Transverse colon (tissue), 4 donors: ENCODE measurements at regions not wholly inside any gene's neighbourhood (a gene's known extent, or its start where the extent isn't known, plus 50 kb on each side); places are given as distances from the start of the nearest gene placed in this dataset.

Source experiments
- DNase-seq: peaks from one replicate; pipeline ENCODE4 v3.0.0-alpha.2; 2019
- H3K27ac ChIP-seq, 4 donors: fragments of 200-600 bp; sonication (generic); 2 replicates each; pipeline ENCODE4 v1.5.1; 2016 to 2018; ENCODE audit warnings: inconsistent platforms in 4 of 4
- H3K27me3 ChIP-seq: fragments of 200-600 bp; sonication (generic); 2 replicates; pipeline ENCODE4 v1.5.1; 2017; ENCODE audit warnings: inconsistent platforms
- H3K36me3 ChIP-seq, 4 donors: fragments of 200-600 bp; sonication (generic); 2 replicates each; pipeline ENCODE4 v1.5.1; 2017 to 2019; ENCODE audit warnings: inconsistent platforms in 4 of 4
- H3K4me1 ChIP-seq, 4 donors: fragments of 200-600 bp; sonication (generic); 2 replicates each; pipeline ENCODE4 v1.5.1; 2017 to 2020; ENCODE audit warnings: inconsistent platforms in 4 of 4
- H3K4me3 ChIP-seq, 4 donors: fragments of 200-600 bp; sonication (generic); 1 replicate in 1 of 4; 2 replicates in 3 of 4; pipeline versions ENCODE4 v1.5.1 to v1.6.1; 2017 to 2019; ENCODE audit warnings: inconsistent platforms in 4 of 4
- H3K9me3 ChIP-seq, 2 donors: fragments of 200-600 bp; sonication (generic); 2 replicates each; pipeline ENCODE4 v1.5.1; 2017 to 2019; ENCODE audit warnings: inconsistent platforms in 2 of 2
- EP300 ChIP-seq: sonication (generic); formaldehyde crosslinking; IDR thresholded peaks from one replicate; pipeline ENCODE4 v1.6.1; 2017; ENCODE audit warnings: antibody characterized with exemption, low read depth
- POLR2A ChIP-seq: fragments of 450-650 bp; IDR thresholded peaks from one replicate; pipeline ENCODE4 v1.6.1; 2016; ENCODE audit warnings: antibody characterized with exemption, mild to moderate bottlenecking, moderate library complexity
- POLR2AphosphoS5 ChIP-seq, 3 donors: sonication (generic); formaldehyde crosslinking; IDR thresholded peaks; one replicate each; pipeline ENCODE4 v1.6.1; 2016; ENCODE audit warnings: antibody characterized with exemption in 3 of 3
- WGBS, 2 donors: methylation state at CpG; one replicate each; pipeline ENCODE4 v1.1.5; 2018; ENCODE audit warnings: low coverage in 1 of 2; 5-methylcytosine and 5-hydroxymethylcytosine counted together
- in situ Hi-C, 4 donors: fragments of 200-750 bp; cut with MboI; loops; one replicate each; pipeline versions ENCODE4 v1.15.0 to v1.15.1; 2017; ENCODE audit warnings: low sequenced_read_pairs in 3 of 4, low pct_ligation_motif_present in 1 of 4, low pct_unique_long_range_greater_than_20kb in 1 of 4
- intact Hi-C: fragments of 100-400 bp; cut with DNase I; formaldehyde crosslinking; loops from one replicate; pipeline ENCODE4 v1.15.1; 2023; ENCODE audit warnings: low total_unique reads
- TF ChIP-seq, protein P1 (sequence below), 5 experiments: fragments of 200-600 bp in 3 of 5; fragments of 450-650 bp in 2 of 5; sonication (generic) in 3 of 5; IDR thresholded peaks; 1 replicate in 2 of 5; 2 replicates in 3 of 5; pipeline ENCODE4 v1.5.1; 2016 to 2017; ENCODE audit warnings: antibody characterized with exemption in 5 of 5, inconsistent platforms in 3 of 5, mild to moderate bottlenecking in 2 of 5, moderate library complexity in 1 of 5

DNA sequence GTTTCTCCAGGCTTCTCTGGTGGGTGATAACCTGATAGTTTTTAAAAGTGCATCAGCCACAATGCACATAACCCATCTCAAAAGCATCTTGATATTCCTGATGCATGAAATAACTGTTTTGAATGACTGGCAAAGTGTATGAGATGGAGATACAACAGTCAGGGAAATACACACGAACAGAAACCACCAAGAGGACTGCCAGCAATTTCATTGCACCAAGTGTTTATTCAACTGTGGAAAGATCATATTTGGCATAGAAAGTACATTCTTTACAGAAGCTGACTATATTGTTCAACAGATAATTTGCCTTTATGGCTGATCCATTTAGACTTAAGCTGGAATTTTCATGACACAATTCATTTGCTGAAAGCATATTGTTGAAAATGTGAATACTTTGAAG, 139.5 kb downstream of the SLIT2 start:
- Histone ChIP-seq H3K27ac (no peak overlapping the region), H3K9me3 (no peaks in the 10 kb centered on the region), H3K36me3 (no peaks in the 10 kb centered on the region), H3K27me3 (no peaks in the 10 kb centered on the region), H3K4me1 (no peaks in the 10 kb centered on the region), H3K4me3 (no peak overlapping the region)
- no peak for TF ChIP-seq EP300
- TF ChIP-seq POLR2A = no peak
- no peak for TF ChIP-seq POLR2AphosphoS5 (IDR thresholded peaks at IDR 0.05)
- TF ChIP-seq, protein P1, sequence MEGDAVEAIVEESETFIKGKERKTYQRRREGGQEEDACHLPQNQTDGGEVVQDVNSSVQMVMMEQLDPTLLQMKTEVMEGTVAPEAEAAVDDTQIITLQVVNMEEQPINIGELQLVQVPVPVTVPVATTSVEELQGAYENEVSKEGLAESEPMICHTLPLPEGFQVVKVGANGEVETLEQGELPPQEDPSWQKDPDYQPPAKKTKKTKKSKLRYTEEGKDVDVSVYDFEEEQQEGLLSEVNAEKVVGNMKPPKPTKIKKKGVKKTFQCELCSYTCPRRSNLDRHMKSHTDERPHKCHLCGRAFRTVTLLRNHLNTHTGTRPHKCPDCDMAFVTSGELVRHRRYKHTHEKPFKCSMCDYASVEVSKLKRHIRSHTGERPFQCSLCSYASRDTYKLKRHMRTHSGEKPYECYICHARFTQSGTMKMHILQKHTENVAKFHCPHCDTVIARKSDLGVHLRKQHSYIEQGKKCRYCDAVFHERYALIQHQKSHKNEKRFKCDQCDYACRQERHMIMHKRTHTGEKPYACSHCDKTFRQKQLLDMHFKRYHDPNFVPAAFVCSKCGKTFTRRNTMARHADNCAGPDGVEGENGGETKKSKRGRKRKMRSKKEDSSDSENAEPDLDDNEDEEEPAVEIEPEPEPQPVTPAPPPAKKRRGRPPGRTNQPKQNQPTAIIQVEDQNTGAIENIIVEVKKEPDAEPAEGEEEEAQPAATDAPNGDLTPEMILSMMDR (IDR thresholded peaks at IDR 0.05) = no peak
- 8 to 11% methylated on average over 1 of the region's 1 CpG for WGBS, 2 donors
- DNase-seq = no peak
- in situ Hi-C loops = no loop called here
- intact Hi-C loops = no loop called here

DNA sequence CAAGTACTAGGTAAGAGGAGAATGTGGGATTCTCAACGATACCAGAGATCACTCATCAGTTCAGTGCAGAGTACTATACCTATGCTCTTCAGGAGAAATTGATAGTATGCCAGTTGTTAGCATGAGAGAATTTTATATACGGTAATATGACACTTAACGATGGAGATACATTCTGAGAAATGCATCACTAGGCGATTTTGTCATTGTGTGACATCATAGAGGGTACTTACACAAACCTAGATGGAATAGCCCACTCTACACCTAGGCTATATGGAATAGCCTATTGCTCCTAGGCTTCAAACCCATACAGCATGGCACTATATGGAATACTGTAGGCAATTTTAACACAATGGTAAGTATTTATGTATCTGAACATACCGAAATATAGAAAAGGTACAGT, 140.2 kb downstream of the SLIT2 start:
- in situ Hi-C loops = no loop called here
- Histone ChIP-seq H3K36me3 (no peaks in the 10 kb centered on the region), H3K27me3 (no peaks in the 10 kb centered on the region), H3K27ac (no peak overlapping the region), H3K9me3 (no peaks in the 10 kb centered on the region), H3K4me1 (no peaks in the 10 kb centered on the region), H3K4me3 (no peak overlapping the region)
- intact Hi-C loops = no loop called here
- TF ChIP-seq, protein P1 (IDR thresholded peaks at IDR 0.05) = no peak
- TF ChIP-seq EP300 (no peak), POLR2AphosphoS5 (IDR thresholded peaks at IDR 0.05) (no peak), POLR2A (no peak)
- 86 to 90% methylated on average over 5 of the region's 5 CpGs for WGBS, 2 donors
- DNase-seq = no peak

DNA sequence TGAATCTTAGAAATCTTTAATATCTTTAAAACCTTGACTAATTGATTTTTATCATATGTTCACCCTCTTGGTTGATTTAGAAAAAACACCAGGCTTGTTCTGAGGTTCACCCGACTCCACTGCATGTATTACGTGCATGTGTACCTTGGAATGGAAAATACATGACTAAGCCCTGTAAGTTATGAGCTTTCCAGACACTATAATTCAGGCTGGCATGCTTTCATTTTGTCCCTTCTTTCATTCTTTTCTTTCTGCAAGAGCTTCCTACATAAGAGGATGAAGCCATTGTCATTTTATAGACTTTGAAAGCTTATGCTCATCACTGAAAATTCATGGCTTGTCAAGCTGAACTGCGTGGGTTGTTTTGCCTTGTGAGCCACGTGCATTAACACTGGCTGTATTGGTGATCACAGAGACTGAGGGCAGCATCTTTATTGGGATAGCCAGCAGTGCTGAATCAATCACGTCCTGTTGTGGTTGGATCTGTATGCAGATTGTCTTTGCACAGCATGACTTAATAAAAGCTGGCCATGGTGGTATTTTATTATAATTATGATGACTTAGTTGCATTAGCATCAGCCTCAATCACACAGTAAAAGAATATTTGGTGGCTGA, 141.9 kb downstream of the SLIT2 start:
- intact Hi-C loops = no loop called here
- DNase-seq = no peak
- Histone ChIP-seq H3K4me1 (no peaks in the 10 kb centered on the region), H3K4me3 (no peak overlapping the region), H3K36me3 (no peaks in the 10 kb centered on the region), H3K9me3 (no peaks in the 10 kb centered on the region), H3K27me3 (no peaks in the 10 kb centered on the region), H3K27ac (no peak overlapping the region)
- TF ChIP-seq EP300 (no peak), POLR2A (no peak), POLR2AphosphoS5 (IDR thresholded peaks at IDR 0.05) (no peak)
- TF ChIP-seq, protein P1 (IDR thresholded peaks at IDR 0.05) = no peak
- in situ Hi-C loops = no loop called here
- 64 to 76% methylated on average over 3 to 5 of the region's 5 CpGs for WGBS, 2 donors

DNA sequence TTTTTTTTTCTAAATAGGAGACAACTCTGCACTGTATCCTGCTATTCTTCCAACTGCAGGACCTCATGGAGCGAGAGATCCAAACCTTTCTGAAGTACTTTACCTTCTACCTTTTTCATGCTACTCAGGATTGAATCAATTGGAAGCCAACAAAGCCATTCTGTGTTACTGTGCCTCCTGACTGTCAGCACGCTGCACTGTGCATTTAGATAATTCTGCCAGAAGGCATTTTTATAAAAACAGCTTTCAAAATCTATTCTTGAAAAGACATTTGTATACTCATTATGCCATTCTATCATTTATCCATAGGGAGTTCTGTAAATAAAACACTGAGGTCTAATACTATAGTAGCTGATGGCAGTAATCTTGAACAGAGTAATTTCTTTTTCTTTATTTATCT, 142.8 kb downstream of the SLIT2 start:
- TF ChIP-seq EP300 (no peak), POLR2AphosphoS5 (IDR thresholded peaks at IDR 0.05) (no peak), POLR2A (no peak)
- TF ChIP-seq, protein P1 (IDR thresholded peaks at IDR 0.05) = no peak
- Histone ChIP-seq H3K4me1 (no peaks in the 10 kb centered on the region), H3K27ac (no peak overlapping the region), H3K4me3 (no peak overlapping the region), H3K9me3 (no peaks in the 10 kb centered on the region), H3K27me3 (no peaks in the 10 kb centered on the region), H3K36me3 (no peaks in the 10 kb centered on the region)
- no peak for DNase-seq
- in situ Hi-C loops (no loop called here), intact Hi-C loops (no loop called here)
- WGBS, 2 donors = 63 to 79% methylated on average over 2 of the region's 2 CpGs
